WTC11 (cell line): ENCODE measurements at regions not wholly inside any gene's neighbourhood (a gene's known extent, or its start where the extent isn't known, plus 50 kb on each side); places are given as distances from the start of the nearest gene placed in this dataset.

Source experiments
- CTCF ChIP-seq: fragments of 200-600 bp; IDR thresholded peaks from 2 replicates; pipeline ENCODE4 v1.8.0; 2022; ENCODE audit warnings: antibody characterized with exemption
- E2F4 ChIP-seq: sonication (generic); formaldehyde crosslinking; IDR thresholded peaks from 2 replicates; pipeline ENCODE4 v1.8.1; 2022; ENCODE audit warnings: low read depth, mild to moderate bottlenecking, moderate library complexity, missing genetic modification reagents, borderline replicate concordance
- EMX1 ChIP-seq: fragments of 250-450 bp; sonication (Bioruptor Pico); IDR thresholded peaks from 2 replicates; pipeline ENCODE4 v1.8.0; 2021; ENCODE audit warnings: mild to moderate bottlenecking
- HMGXB4 ChIP-seq: sonication (generic); formaldehyde crosslinking; IDR thresholded peaks from 2 replicates; pipeline ENCODE4 v1.8.1; 2023; ENCODE audit warnings: mild to moderate bottlenecking, moderate library complexity, missing genetic modification reagents
- JUN ChIP-seq: sonication (generic); formaldehyde crosslinking; IDR thresholded peaks from 2 replicates; pipeline ENCODE4 v1.8.0; 2023; ENCODE audit warnings: mild to moderate bottlenecking, missing genetic modification reagents
- MAX ChIP-seq: sonication (generic); formaldehyde crosslinking; IDR thresholded peaks from 2 replicates; pipeline ENCODE4 v1.8.0; 2022; ENCODE audit warnings: mild to moderate bottlenecking, missing genetic modification reagents
- NFATC4 ChIP-seq: fragments of 250-450 bp; sonication (Bioruptor Pico); IDR thresholded peaks from 2 replicates; pipeline ENCODE4 v1.9.0; 2021; ENCODE audit warnings: mild to moderate bottlenecking
- NR2C2 ChIP-seq: sonication (generic); formaldehyde crosslinking; IDR thresholded peaks from 2 replicates; pipeline ENCODE4 v1.8.0; 2022; ENCODE audit warnings: mild to moderate bottlenecking, missing genetic modification reagents
- RELA ChIP-seq: sonication (generic); formaldehyde crosslinking; IDR thresholded peaks from 2 replicates; pipeline ENCODE4 v1.8.1; 2022; ENCODE audit warnings: missing genetic modification reagents, mild to moderate bottlenecking, borderline replicate concordance
- SP1 ChIP-seq: sonication (generic); formaldehyde crosslinking; conservative IDR thresholded peaks from 2 replicates; pipeline ENCODE4 v1.8.1; 2022; ENCODE audit warnings: missing genetic modification reagents
- STAT6 ChIP-seq: sonication (generic); formaldehyde crosslinking; conservative IDR thresholded peaks from 2 replicates; pipeline ENCODE4 v1.8.1; 2023; ENCODE audit warnings: mild to moderate bottlenecking, low read depth, missing genetic modification reagents, moderate library complexity
- ZNF263 ChIP-seq: sonication (generic); formaldehyde crosslinking; IDR thresholded peaks from 2 replicates; pipeline ENCODE4 v1.8.1; 2022; ENCODE audit warnings: low read depth, mild to moderate bottlenecking, moderate library complexity, missing genetic modification reagents
- ZNF416 ChIP-seq: fragments of 250-450 bp; sonication (Bioruptor Pico); IDR thresholded peaks from 2 replicates; pipeline ENCODE4 v1.9.0; 2021; ENCODE audit warnings: mild to moderate bottlenecking, inconsistent platforms
- ZSCAN18 ChIP-seq: fragments of 250-450 bp; sonication (Bioruptor Pico); IDR thresholded peaks from 2 replicates; pipeline ENCODE4 v2.1.2; 2022; ENCODE audit warnings: mild to moderate bottlenecking, moderate library complexity

GRCh38 chr3:191702121-191702520 is 241.2 kb downstream of the PYDC2 start:
- TF ChIP-seq CTCF: peak; percentile 38
- TF ChIP-seq JUN: no peak
- TF ChIP-seq RELA (CRISPR knock-in tag): no peak
- TF ChIP-seq STAT6 (CRISPR knock-in tag): no peak
- no peak for TF ChIP-seq E2F4 (CRISPR knock-in tag)
- TF ChIP-seq MAX: 0 out of 2 replicates have a peak, but pooled peaks have one; percentile 19
- TF ChIP-seq HMGXB4 (CRISPR knock-in tag): no peak
- TF ChIP-seq SP1 (CRISPR knock-in tag): no peak
- TF ChIP-seq ZSCAN18 (CRISPR knock-in tag): no peak
- no peak for TF ChIP-seq NR2C2
- no peak for TF ChIP-seq ZNF416 (CRISPR knock-in tag)
- no peak for TF ChIP-seq ZNF263 (CRISPR knock-in tag)
- TF ChIP-seq EMX1 (CRISPR knock-in tag): no peak
- no peak for TF ChIP-seq NFATC4 (CRISPR knock-in tag)
